ENCODE measurements at regions not wholly inside any gene's neighbourhood (a gene's known extent, or its start where the extent isn't known, plus 50 kb on each side); places are given as distances from the start of the nearest gene placed in this dataset.
A peak's percentile ranks its signal among the peaks of the same experiment; 100 is the strongest.

- H3K4me3 ChIP-seq (ENCODE audit: low read depth, low read length), result no peak overlapping the region
- no peak for TF ChIP-seq CTCF (IDR thresholded peaks at IDR 0.05; ENCODE audit: insufficient read depth, low read depth, low read length)
- no peak for DNase-seq (ENCODE audit: low read depth)
Observed at GRCh38 chr5:68739752-68740151, 354.1 kb upstream of the SLC30A5 start.

- DNase-seq (ENCODE audit: low read depth), result no peak
- no peak overlapping the region for H3K4me3 ChIP-seq (ENCODE audit: low read depth, low read length)
- no peak for TF ChIP-seq CTCF (IDR thresholded peaks at IDR 0.05; ENCODE audit: insufficient read depth, low read depth, low read length)
Observed at GRCh38 chr5:68740226-68740910, 353.4 kb upstream of the SLC30A5 start.

GRCh38 chr5:68744206-68744605 is 349.6 kb upstream of the SLC30A5 start:
- no peak overlapping the region for H3K4me3 ChIP-seq (ENCODE audit: low read depth, low read length)
- DNase-seq (ENCODE audit: low read depth), result no peak
- no peak for TF ChIP-seq CTCF (IDR thresholded peaks at IDR 0.05; ENCODE audit: insufficient read depth, low read depth, low read length)

- peak; percentile 31 for TF ChIP-seq CTCF (IDR thresholded peaks at IDR 0.05; ENCODE audit: insufficient read depth, low read depth, low read length)
- no peak overlapping the region for H3K4me3 ChIP-seq (ENCODE audit: low read depth, low read length)
- DNase-seq (ENCODE audit: low read depth), result peak; percentile 22
Observed at GRCh38 chr5:68745448-68745847, 348.4 kb upstream of the SLC30A5 start.

GRCh38 chr5:68746220-68746619 is 347.6 kb upstream of the SLC30A5 start:
- DNase-seq (ENCODE audit: low read depth), result no peak
- H3K4me3 ChIP-seq (ENCODE audit: low read depth, low read length), result no peak overlapping the region
- TF ChIP-seq CTCF (IDR thresholded peaks at IDR 0.05; ENCODE audit: insufficient read depth, low read depth, low read length), result no peak

GRCh38 chr5:68746643-68747420 is 347.0 kb upstream of the SLC30A5 start:
- no peak for DNase-seq (ENCODE audit: low read depth)
- no peak for TF ChIP-seq CTCF (IDR thresholded peaks at IDR 0.05; ENCODE audit: insufficient read depth, low read depth, low read length)
- no peak overlapping the region for H3K4me3 ChIP-seq (ENCODE audit: low read depth, low read length)

Measured in fibroblast of villous mesenchyme (primary cell).